Esophagus muscularis mucosa (tissue), 4 donors: ENCODE measurements at regions not wholly inside any gene's neighbourhood (a gene's known extent, or its start where the extent isn't known, plus 50 kb on each side); places are given as distances from the start of the nearest gene placed in this dataset.

Source experiments
- DNase-seq: peaks from one replicate; pipeline ENCODE4 v3.0.0-alpha.2; 2017; ENCODE audit errors: extremely low spot score
- H3K27ac ChIP-seq, 4 donors: fragments of 200-600 bp; sonication (generic); replicated peaks in 1 of 4; 1 replicate in 3 of 4; 2 replicates in 1 of 4; pipeline ENCODE4 v1.5.1; 2016 to 2019; ENCODE audit warnings: mild to moderate bottlenecking in 1 of 4
- H3K27me3 ChIP-seq, 4 donors: fragments of 200-600 bp; sonication (generic); one replicate each; pipeline versions ENCODE4 v1.5.1 to v1.6.0; 2016 to 2019
- H3K36me3 ChIP-seq, 4 donors: fragments of 200-600 bp; sonication (generic); one replicate each; pipeline ENCODE4 v1.5.1; 2016 to 2019
- H3K4me1 ChIP-seq, 4 donors: fragments of 200-600 bp; sonication (generic); one replicate each; pipeline ENCODE4 v1.5.1; 2016 to 2019
- H3K4me3 ChIP-seq, 4 donors: fragments of 200-600 bp; sonication (generic); 1 replicate in 2 of 4; 2 replicates in 2 of 4; pipeline ENCODE4 v1.5.1; 2016 to 2019; ENCODE audit warnings: mild to moderate bottlenecking in 4 of 4, moderate library complexity in 1 of 4
- H3K9me3 ChIP-seq, 4 donors: fragments of 200-600 bp; sonication (generic); 1 replicate in 3 of 4; 2 replicates in 1 of 4; pipeline ENCODE4 v1.5.1; 2016 to 2019
- EP300 ChIP-seq: sonication (generic); formaldehyde crosslinking; IDR thresholded peaks from one replicate; pipeline ENCODE4 v1.6.1; 2017; ENCODE audit warnings: antibody characterized with exemption
- POLR2A ChIP-seq: fragments of 450-650 bp; IDR thresholded peaks from one replicate; pipeline ENCODE4 v1.6.1; 2017; ENCODE audit warnings: antibody characterized with exemption, moderate library complexity, mild to moderate bottlenecking, low read depth
- POLR2AphosphoS5 ChIP-seq, 2 donors: sonication (generic); formaldehyde crosslinking; IDR thresholded peaks; one replicate each; pipeline ENCODE4 v1.6.1; 2017; ENCODE audit warnings: antibody characterized with exemption in 2 of 2
- WGBS: methylation state at CpG from one replicate; pipeline ENCODE4 v1.1.5; 2018; 5-methylcytosine and 5-hydroxymethylcytosine counted together
- intact Hi-C: fragments of 100-400 bp; cut with DNase I; formaldehyde crosslinking; loops from one replicate; pipeline ENCODE4 v1.15.1; 2023
- TF ChIP-seq, protein P1 (sequence below), 3 experiments: fragments of 200-600 bp in 2 of 3; fragments of 450-650 bp in 1 of 3; sonication (generic) in 2 of 3; IDR thresholded peaks; one replicate each; pipeline ENCODE4 v1.5.1; 2017 to 2019; ENCODE audit warnings: antibody characterized with exemption in 3 of 3, mild to moderate bottlenecking in 2 of 3, moderate library complexity in 1 of 3

DNA sequence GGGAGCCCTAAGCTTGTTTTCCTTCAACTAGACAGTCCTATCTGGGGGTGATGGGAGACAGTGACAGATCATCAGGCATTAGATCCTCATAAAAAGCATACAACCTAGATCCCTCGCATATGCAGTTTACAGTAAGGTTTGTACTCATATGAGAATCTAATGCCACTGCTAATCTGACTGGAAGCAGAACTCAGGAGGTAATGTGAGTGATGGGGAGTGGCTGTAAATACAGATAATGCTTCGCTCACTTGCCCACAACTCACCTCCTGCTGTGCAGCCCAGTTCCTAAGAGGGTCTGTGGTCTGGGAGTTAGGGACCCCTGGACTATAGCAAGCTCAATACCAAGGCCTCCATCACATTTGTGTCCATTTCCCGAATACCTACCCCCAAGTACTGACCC, 260.5 kb downstream of the CDK5RAP2 start:
- Histone ChIP-seq H3K4me1 (no peaks in the 10 kb centered on the region), H3K36me3 (no peaks in the 10 kb centered on the region), H3K27me3 (no peaks in the 10 kb centered on the region), H3K4me3 (no peak overlapping the region), H3K27ac (no peak overlapping the region), H3K9me3 (peaks cover 0 to 2% (median 0%) of the 10 kb centered on the region in 4 donors)
- peak; percentile 72 for DNase-seq
- intact Hi-C loops, result no loop called here
- 77% methylated on average over 3 of the region's 3 CpGs for WGBS
- TF ChIP-seq EP300 (no peak), POLR2A (no peak), POLR2AphosphoS5 (IDR thresholded peaks at IDR 0.05) (no peak)
- TF ChIP-seq, protein P1, sequence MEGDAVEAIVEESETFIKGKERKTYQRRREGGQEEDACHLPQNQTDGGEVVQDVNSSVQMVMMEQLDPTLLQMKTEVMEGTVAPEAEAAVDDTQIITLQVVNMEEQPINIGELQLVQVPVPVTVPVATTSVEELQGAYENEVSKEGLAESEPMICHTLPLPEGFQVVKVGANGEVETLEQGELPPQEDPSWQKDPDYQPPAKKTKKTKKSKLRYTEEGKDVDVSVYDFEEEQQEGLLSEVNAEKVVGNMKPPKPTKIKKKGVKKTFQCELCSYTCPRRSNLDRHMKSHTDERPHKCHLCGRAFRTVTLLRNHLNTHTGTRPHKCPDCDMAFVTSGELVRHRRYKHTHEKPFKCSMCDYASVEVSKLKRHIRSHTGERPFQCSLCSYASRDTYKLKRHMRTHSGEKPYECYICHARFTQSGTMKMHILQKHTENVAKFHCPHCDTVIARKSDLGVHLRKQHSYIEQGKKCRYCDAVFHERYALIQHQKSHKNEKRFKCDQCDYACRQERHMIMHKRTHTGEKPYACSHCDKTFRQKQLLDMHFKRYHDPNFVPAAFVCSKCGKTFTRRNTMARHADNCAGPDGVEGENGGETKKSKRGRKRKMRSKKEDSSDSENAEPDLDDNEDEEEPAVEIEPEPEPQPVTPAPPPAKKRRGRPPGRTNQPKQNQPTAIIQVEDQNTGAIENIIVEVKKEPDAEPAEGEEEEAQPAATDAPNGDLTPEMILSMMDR (IDR thresholded peaks at IDR 0.05), result no peak

DNA sequence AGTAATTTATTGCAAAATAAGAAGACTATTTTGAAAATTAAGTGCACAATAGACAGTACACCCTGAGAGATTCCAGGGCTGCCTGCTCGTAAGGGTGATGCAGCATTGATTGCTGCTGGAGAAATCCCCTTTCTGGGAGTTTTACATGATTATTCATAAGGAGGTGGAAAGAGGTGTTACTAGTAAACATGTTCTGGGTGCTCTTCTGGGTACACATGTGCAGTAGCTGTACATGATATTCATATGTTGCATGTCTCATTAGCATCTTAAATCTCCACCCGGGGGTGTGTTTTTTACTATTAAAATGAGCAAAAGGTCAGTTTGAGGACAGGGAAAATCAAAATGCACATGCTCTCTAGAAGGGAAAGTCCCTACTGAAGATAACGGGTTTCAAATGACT, 264.8 kb downstream of the CDK5RAP2 start:
- intact Hi-C loops, result no loop called here
- Histone ChIP-seq H3K4me1 (no peaks in the 10 kb centered on the region), H3K9me3 (peaks cover 0 to 8% (median 2%) of the 10 kb centered on the region in 4 donors), H3K27ac (no peak overlapping the region), H3K4me3 (no peak overlapping the region), H3K27me3 (no peaks in the 10 kb centered on the region), H3K36me3 (no peaks in the 10 kb centered on the region)
- TF ChIP-seq POLR2A (no peak), POLR2AphosphoS5 (IDR thresholded peaks at IDR 0.05) (no peak)
- TF ChIP-seq, protein P1 (IDR thresholded peaks at IDR 0.05), result no peak
- WGBS, result 62% methylated on average over 3 of the region's 3 CpGs
- DNase-seq, result no peak

DNA sequence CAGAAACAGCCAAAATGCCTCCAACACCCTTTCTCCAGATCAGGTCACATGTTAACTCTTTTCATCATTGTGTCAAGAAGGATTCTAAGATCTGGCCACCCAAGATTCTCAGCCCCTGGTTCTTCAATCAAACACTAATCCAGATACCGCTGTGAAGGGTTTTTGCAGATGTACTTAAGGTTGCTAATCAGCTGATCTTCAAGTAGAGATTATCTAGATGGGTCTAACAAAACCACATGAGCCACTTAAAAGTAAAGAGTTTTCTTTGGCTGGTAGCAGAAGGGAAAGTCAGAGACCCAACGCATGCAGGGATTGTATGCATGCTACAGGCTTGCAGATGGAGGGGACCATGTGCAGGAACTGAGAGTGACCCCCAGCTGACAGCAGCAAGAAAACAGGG, 267.9 kb downstream of the CDK5RAP2 start:
- H3K27ac ChIP-seq, result no peak overlapping the region
- TF ChIP-seq, protein P1 (IDR thresholded peaks at IDR 0.05), result no peak
- TF ChIP-seq EP300 (no peak), POLR2A (no peak), POLR2AphosphoS5 (IDR thresholded peaks at IDR 0.05) (no peak)
- no peak overlapping the region for H3K4me3 ChIP-seq
- H3K27me3 ChIP-seq, result peaks cover 0 to 4% (median 0%) of the 10 kb centered on the region in 4 donors
- 85% methylated on average over 2 of the region's 2 CpGs for WGBS
- H3K4me1 ChIP-seq, result no peaks in the 10 kb centered on the region
- H3K9me3 ChIP-seq, result peaks cover 0 to 8% (median 2%) of the 10 kb centered on the region in 4 donors
- no peak for DNase-seq
- H3K36me3 ChIP-seq, result no peaks in the 10 kb centered on the region
- intact Hi-C loops, result no loop called here

DNA sequence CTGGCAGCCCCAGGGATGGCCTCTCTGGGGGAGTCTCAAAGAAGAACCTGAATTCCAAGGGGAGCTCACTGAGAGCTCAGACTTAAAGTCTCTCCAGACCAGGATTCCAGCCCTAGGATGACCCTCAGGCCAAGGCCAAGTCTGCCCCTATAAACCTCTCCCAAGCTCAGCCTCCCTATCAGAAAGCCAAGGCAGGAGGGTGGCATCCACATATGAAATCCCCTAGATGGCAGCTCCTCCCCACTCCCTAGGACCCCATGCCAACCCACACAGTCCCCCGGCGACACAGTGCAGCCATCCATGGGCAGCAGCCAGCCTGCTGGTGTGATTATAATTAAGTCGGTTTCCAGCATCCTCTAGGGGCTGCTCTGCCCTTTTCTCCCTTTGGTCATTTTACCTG, 269.9 kb downstream of the CDK5RAP2 start:
- H3K9me3 ChIP-seq, result peaks cover 0 to 8% (median 2%) of the 10 kb centered on the region in 4 donors
- H3K27me3 ChIP-seq, result peaks cover 0 to 4% (median 0%) of the 10 kb centered on the region in 4 donors
- no peaks in the 10 kb centered on the region for H3K36me3 ChIP-seq
- WGBS, result 82% methylated on average over 3 of the region's 3 CpGs
- H3K4me3 ChIP-seq, result no peak overlapping the region
- H3K27ac ChIP-seq, result no peak overlapping the region
- no peaks in the 10 kb centered on the region for H3K4me1 ChIP-seq
- intact Hi-C loops, result no loop called here
- TF ChIP-seq POLR2A, result no peak
- TF ChIP-seq EP300, result no peak
- no peak for TF ChIP-seq POLR2AphosphoS5 (IDR thresholded peaks at IDR 0.05)
- TF ChIP-seq, protein P1 (IDR thresholded peaks at IDR 0.05), result no peak
- DNase-seq, result peak; percentile 55

DNA sequence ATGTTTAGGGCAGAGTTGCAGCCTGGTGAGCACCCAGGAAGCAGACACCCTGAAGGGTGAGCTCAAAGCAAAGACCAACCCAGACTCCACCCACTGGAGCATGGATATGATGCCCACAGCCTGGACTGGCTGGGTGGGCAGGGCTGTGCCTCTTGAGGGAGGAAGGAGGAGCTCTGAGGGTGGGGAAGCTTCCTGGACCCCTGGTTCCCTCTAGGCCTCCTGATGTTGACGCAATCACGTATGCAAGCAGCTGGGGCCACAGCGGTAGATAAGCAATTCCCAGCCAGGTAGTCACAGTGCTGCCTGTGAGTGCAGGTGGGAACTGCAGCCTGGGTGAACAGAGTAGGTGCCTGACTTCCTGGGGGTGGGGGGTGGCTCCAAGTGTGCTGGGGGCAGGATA, 271.5 kb downstream of the CDK5RAP2 start:
- intact Hi-C loops, result no loop called here

More for the DNA sequence above, 271.5 kb downstream of the CDK5RAP2 start:
- Histone ChIP-seq H3K36me3 (no peaks in the 10 kb centered on the region), H3K27ac (no peak overlapping the region), H3K4me1 (no peaks in the 10 kb centered on the region), H3K9me3 (no peaks in the 10 kb centered on the region), H3K27me3 (peaks cover 0 to 4% (median 0%) of the 10 kb centered on the region in 4 donors), H3K4me3 (no peak overlapping the region)
- no peak for DNase-seq
- 23% methylated on average over 3 of the region's 3 CpGs for WGBS
- TF ChIP-seq POLR2A (no peak), POLR2AphosphoS5 (IDR thresholded peaks at IDR 0.05) (no peak), EP300 (no peak)
- TF ChIP-seq, protein P1 (IDR thresholded peaks at IDR 0.05), result no peak
